H9 (cell line): ENCODE measurements at regions not wholly inside any gene's neighbourhood (a gene's known extent, or its start where the extent isn't known, plus 50 kb on each side); places are given as distances from the start of the nearest gene placed in this dataset.

Experiments used
- DNase-seq: peaks from one replicate; pipeline ENCODE4 v3.0.0-alpha.2; 2017
- H2AFZ ChIP-seq: one replicate; pipeline ENCODE4 v1.6.1; 2013; ENCODE audit warnings: mild to moderate bottlenecking, low read length, control low read depth, moderate library complexity
- H2AK5ac ChIP-seq: 2 replicates; pipeline ENCODE4 v1.6.1; 2013; ENCODE audit warnings: low read length, control low read depth, mixed read lengths; ENCODE audit not compliant: insufficient read length
- H2BK120ac ChIP-seq: one replicate; pipeline ENCODE4 v1.6.1; 2013; ENCODE audit warnings: low read depth, mild to moderate bottlenecking, low read length, control low read depth, inconsistent platforms; ENCODE audit not compliant: poor library complexity, severe bottlenecking
- H2BK12ac ChIP-seq: 2 replicates; pipeline ENCODE4 v1.6.1; 2013; ENCODE audit warnings: low read length, control low read depth, mixed read lengths, low read depth; ENCODE audit not compliant: insufficient read length
- H2BK15ac ChIP-seq: 2 replicates; pipeline ENCODE4 v1.6.1; 2013; ENCODE audit warnings: low read depth, low read length, control low read depth
- H2BK20ac ChIP-seq: one replicate; pipeline ENCODE4 v1.6.1; 2013; ENCODE audit warnings: low read depth, mild to moderate bottlenecking, low read length, control low read depth, inconsistent platforms; ENCODE audit not compliant: poor library complexity, severe bottlenecking
- H2BK5ac ChIP-seq: 2 replicates; pipeline ENCODE4 v1.6.1; 2013; ENCODE audit warnings: low read length, control low read depth, mixed read lengths; ENCODE audit not compliant: insufficient read length
- H3K14ac ChIP-seq: 2 replicates; pipeline ENCODE4 v1.6.1; 2013; ENCODE audit warnings: low read length, control low read depth; ENCODE audit not compliant: insufficient read depth
- H3K18ac ChIP-seq: 2 replicates; pipeline ENCODE4 v1.6.1; 2013; ENCODE audit warnings: low read depth, mild to moderate bottlenecking, mixed read lengths, low read length, control low read depth; ENCODE audit not compliant: insufficient read length
- H3K23ac ChIP-seq: 2 replicates; pipeline ENCODE4 v1.6.1; 2013; ENCODE audit warnings: low read length, control low read depth, mixed read lengths, low read depth; ENCODE audit not compliant: insufficient read length
- H3K23me2 ChIP-seq: 2 replicates; pipeline ENCODE4 v1.6.1; 2013; ENCODE audit warnings: low read depth, mild to moderate bottlenecking, mixed read lengths, low read length, control low read depth; ENCODE audit not compliant: insufficient read length, poor library complexity, severe bottlenecking
- H3K27ac ChIP-seq: 2 replicates; pipeline ENCODE4 v1.5.1; 2013; ENCODE audit warnings: low read length, control low read depth, mixed read lengths, low read depth; ENCODE audit not compliant: insufficient read length
- H3K27me3 ChIP-seq: 2 replicates; pipeline ENCODE4 v1.6.1; 2013; ENCODE audit warnings: low read length, control low read depth, inconsistent platforms; ENCODE audit not compliant: insufficient read depth
- H3K4ac ChIP-seq: 2 replicates; pipeline ENCODE4 v1.6.1; 2013; ENCODE audit warnings: low read depth, mild to moderate bottlenecking, control low read depth, inconsistent platforms, low read length, moderate library complexity
- H3K4me1 ChIP-seq: 2 replicates; pipeline ENCODE4 v1.6.1; 2013; ENCODE audit warnings: low read length, control low read depth, inconsistent platforms; ENCODE audit not compliant: insufficient read depth
- H3K4me2 ChIP-seq: 2 replicates; pipeline ENCODE4 v1.6.1; 2013; ENCODE audit warnings: low read length, control low read depth, mixed read lengths; ENCODE audit not compliant: insufficient read length, insufficient read depth
- H3K56ac ChIP-seq: 2 replicates; pipeline ENCODE4 v1.6.1; 2013; ENCODE audit warnings: low read depth, mild to moderate bottlenecking, mixed read lengths, low read length, control low read depth; ENCODE audit not compliant: insufficient read length
- H3K79me1 ChIP-seq: 2 replicates; pipeline ENCODE4 v1.6.1; 2013; ENCODE audit warnings: low read depth, mild to moderate bottlenecking, moderate library complexity, low read length, control low read depth, inconsistent platforms; ENCODE audit not compliant: insufficient read depth, poor library complexity, severe bottlenecking
- H3K79me2 ChIP-seq: 2 replicates; pipeline ENCODE4 v1.6.1; 2013; ENCODE audit warnings: low read length, control low read depth, inconsistent platforms; ENCODE audit not compliant: insufficient read depth
- H3K9ac ChIP-seq: 2 replicates; pipeline ENCODE4 v1.6.1; 2013; ENCODE audit warnings: low read length, control low read depth, mixed read lengths; ENCODE audit not compliant: insufficient read length; ENCODE audit errors: extremely low read depth
- H3K9me3 ChIP-seq: one replicate; pipeline ENCODE4 v1.6.1; 2013; ENCODE audit warnings: low read depth, low read length, inconsistent platforms; ENCODE audit not compliant: control insufficient read depth
- H3T11ph ChIP-seq: one replicate; pipeline ENCODE4 v1.6.1; 2013; ENCODE audit warnings: mild to moderate bottlenecking, low read length, control low read depth, inconsistent platforms
- H4K20me1 ChIP-seq: one replicate; pipeline ENCODE4 v1.6.1; 2013; ENCODE audit not compliant: control insufficient read depth, insufficient read length, insufficient read depth
- H4K5ac ChIP-seq: 2 replicates; pipeline ENCODE4 v1.6.1; 2013; ENCODE audit warnings: low read depth, mild to moderate bottlenecking, mixed read lengths, low read length, control low read depth; ENCODE audit not compliant: insufficient read length
- H4K8ac ChIP-seq: replicated peaks from 2 replicates; pipeline ENCODE4 v1.6.1; 2013; ENCODE audit warnings: low read length, control low read depth, mixed read lengths, low read depth; ENCODE audit not compliant: insufficient read length
- H4K91ac ChIP-seq: 2 replicates; pipeline ENCODE4 v1.6.1; 2013; ENCODE audit warnings: low read depth, mild to moderate bottlenecking, moderate library complexity, mixed read lengths, low read length, control low read depth; ENCODE audit not compliant: insufficient read length
- H3K27ac Mint-ChIP-seq, 3 experiments: 2 replicates in 2 of 3; 3 replicates in 1 of 3; pipeline ENCODE4 v1.8.0; 2020 to 2021; ENCODE audit warnings: mixed read lengths in 3 of 3, mild to moderate bottlenecking in 1 of 3, moderate library complexity in 1 of 3
- H3K27me3 Mint-ChIP-seq: 2 replicates; pipeline ENCODE4 v1.8.0; 2021; ENCODE audit warnings: low read depth, mild to moderate bottlenecking, moderate library complexity, mixed read lengths
- H3K36me3 Mint-ChIP-seq, 3 experiments: 2 replicates in 2 of 3; 3 replicates in 1 of 3; pipeline ENCODE4 v1.8.0; 2020 to 2021; ENCODE audit warnings: low read depth in 3 of 3, mixed read lengths in 3 of 3; ENCODE audit not compliant: insufficient read depth in 1 of 3
- H3K4me1 Mint-ChIP-seq, 2 experiments: 2 replicates each; pipeline ENCODE4 v1.8.0; 2020; ENCODE audit warnings: mixed read lengths in 2 of 2
- H3K4me3 Mint-ChIP-seq, 2 experiments: 2 replicates in 1 of 2; 3 replicates in 1 of 2; pipeline ENCODE4 v1.8.0; 2020 to 2021; ENCODE audit warnings: mild to moderate bottlenecking in 2 of 2, mixed read lengths in 2 of 2, moderate library complexity in 1 of 2
- H3K9me3 Mint-ChIP-seq, 2 experiments: 2 replicates in 1 of 2; 3 replicates in 1 of 2; pipeline ENCODE4 v1.8.0; 2020; ENCODE audit warnings: mild to moderate bottlenecking in 2 of 2, mixed read lengths in 2 of 2, moderate library complexity in 1 of 2
- CTCF ChIP-seq: fragments of 200-600 bp; sonication (generic); conservative IDR thresholded peaks from 3 replicates; pipeline ENCODE4 v1.8.0; 2021; ENCODE audit warnings: antibody characterized with exemption, mild to moderate bottlenecking
- WGBS: extraction: QIAGEN DNeasy Blood & Tissue Kit; methylation state at CpG from one replicate; pipeline ENCODE4 v1.1.7; 2013; ENCODE audit warnings: missing lambda C conversion rate, low lambda C conversion rate, mixed read lengths; ENCODE audit not compliant: insufficient read length; ENCODE audit errors: extremely low coverage; 5-methylcytosine and 5-hydroxymethylcytosine counted together

GRCh38 chr12:89181271-89181920 lies 170.9 kb downstream of the DUSP6 start:
- H3K14ac ChIP-seq, result no peak overlapping the region
- H2AK5ac ChIP-seq, result no peak overlapping the region
- no peaks in the 10 kb centered on the region for H3K27me3 ChIP-seq
- no peak overlapping the region for H2BK120ac ChIP-seq
- H3K79me2 ChIP-seq, result no peaks in the 10 kb centered on the region
- no peak overlapping the region for H3K56ac ChIP-seq
- no peak overlapping the region for H3K27ac ChIP-seq
- no peak overlapping the region for H2BK20ac ChIP-seq
- H3K9ac ChIP-seq, result no peak overlapping the region
- Mint-ChIP-seq H3K27me3 (no peaks in the 10 kb centered on the region), H3K4me3 (no peak overlapping the region), H3K36me3 (no peaks in the 10 kb centered on the region), H3K9me3 (no peaks in the 10 kb centered on the region), H3K4me1 (peaks cover 4 to 6% of the 10 kb centered on the region in 2 experiments), H3K27ac (no peak overlapping the region)
- no peak overlapping the region for H4K5ac ChIP-seq
- no peak overlapping the region for H2BK12ac ChIP-seq
- no peak overlapping the region for H3T11ph ChIP-seq
- no peak overlapping the region for H4K91ac ChIP-seq
- H4K8ac ChIP-seq, result no peak overlapping the region
- no peak overlapping the region for H3K23ac ChIP-seq
- no peak overlapping the region for H2BK5ac ChIP-seq
- H3K79me1 ChIP-seq, result no peaks in the 10 kb centered on the region
- no CpG with 5 or more reads among the region's 2 CpGs for WGBS
- H3K4ac ChIP-seq, result no peak overlapping the region
- no peak overlapping the region for H3K4me2 ChIP-seq
- no peaks in the 10 kb centered on the region for H3K23me2 ChIP-seq
- H3K4me1 ChIP-seq, result no peaks in the 10 kb centered on the region
- H2AFZ ChIP-seq, result no peak overlapping the region
- TF ChIP-seq CTCF, result no peak
- H3K18ac ChIP-seq, result no peak overlapping the region
- no peak overlapping the region for H2BK15ac ChIP-seq
- H3K9me3 ChIP-seq, result no peaks in the 10 kb centered on the region
- DNase-seq, result no peak
- no peaks in the 10 kb centered on the region for H4K20me1 ChIP-seq
